Inflammatory macrophage treated with lipopolysaccharide for 4 hours (primary cell): ENCODE measurements at regions not wholly inside any gene's neighbourhood (a gene's known extent, or its start where the extent isn't known, plus 50 kb on each side); places are given as distances from the start of the nearest gene placed in this dataset.

ENCODE experiments used
- DNase-seq: peaks from one replicate; pipeline ENCODE4 v3.0.0-alpha.2; 2020

DNA sequence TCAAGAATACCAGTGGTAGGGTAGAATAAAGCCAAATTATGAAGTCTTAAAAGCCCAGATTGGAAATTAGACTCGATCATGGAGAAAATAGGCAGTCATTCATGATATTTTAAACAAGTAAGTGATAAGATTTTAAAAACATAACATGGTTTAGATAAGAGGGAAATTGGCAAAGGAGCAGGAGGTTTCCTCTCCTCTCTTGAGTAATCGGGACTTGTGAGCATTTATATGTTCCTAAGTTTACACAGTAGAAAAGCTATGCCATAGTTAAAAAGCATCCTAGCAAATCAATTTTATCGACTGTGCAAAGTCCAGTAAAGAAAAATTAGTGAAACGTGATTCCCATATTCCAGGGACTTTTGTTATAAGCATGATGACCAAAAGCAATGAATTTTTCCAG, 313.2 kb downstream of the AHR start:
- DNase-seq: no peak

DNA sequence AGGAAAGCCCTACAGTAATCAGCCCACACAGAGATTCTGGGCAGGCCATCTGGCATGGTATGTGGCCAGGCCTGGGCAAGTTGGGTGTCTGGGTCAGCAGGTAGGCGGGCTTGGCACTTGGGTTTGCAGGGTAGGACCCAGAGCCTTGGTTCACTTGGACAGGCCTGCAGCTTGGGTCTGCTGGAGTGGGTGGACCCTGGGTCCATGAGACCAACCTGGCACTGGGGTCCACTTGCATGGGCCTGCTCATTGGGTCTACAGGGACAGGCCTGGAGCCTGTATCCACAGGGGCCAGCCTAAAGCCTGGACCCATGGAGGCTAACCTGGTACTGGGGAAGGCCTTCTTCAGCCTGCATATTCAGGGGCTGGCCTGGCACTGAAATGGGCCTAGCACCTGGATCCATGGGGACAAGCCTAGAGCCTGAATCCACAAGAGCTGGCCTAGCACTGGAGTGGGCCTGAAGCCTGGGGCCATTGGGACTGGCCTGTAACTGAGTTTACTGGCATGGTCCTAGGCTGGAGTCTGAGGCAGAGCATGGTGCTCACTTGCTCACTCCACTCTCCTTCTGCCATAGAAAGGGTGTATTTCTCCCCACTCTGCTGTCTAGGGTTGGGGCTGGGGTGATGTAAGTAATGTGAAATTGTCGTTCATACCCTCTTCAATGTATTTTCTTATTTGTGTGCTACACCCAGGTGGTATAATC, 315.0 kb downstream of the AHR start:
- DNase-seq: no peak

DNA sequence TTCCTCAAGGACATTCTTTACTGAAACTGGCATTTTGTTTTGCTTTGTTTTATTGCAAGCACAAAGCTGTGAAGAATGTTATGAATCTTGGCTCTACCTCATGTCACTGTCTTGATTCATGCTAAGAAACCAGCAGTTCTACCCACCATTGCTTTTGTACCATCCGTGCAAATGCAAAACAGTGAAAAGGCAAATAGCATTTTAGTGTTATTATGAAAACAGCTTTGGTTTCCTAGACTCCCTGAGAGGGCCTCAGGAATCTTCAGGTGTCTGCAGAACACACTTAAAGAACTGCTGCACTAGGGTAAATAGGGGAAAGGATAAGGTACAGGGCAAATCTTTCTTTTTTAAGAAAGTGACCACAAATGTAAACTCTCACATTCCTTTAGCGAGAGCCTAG, 318.9 kb downstream of the AHR start:
- DNase-seq: no peak

DNA sequence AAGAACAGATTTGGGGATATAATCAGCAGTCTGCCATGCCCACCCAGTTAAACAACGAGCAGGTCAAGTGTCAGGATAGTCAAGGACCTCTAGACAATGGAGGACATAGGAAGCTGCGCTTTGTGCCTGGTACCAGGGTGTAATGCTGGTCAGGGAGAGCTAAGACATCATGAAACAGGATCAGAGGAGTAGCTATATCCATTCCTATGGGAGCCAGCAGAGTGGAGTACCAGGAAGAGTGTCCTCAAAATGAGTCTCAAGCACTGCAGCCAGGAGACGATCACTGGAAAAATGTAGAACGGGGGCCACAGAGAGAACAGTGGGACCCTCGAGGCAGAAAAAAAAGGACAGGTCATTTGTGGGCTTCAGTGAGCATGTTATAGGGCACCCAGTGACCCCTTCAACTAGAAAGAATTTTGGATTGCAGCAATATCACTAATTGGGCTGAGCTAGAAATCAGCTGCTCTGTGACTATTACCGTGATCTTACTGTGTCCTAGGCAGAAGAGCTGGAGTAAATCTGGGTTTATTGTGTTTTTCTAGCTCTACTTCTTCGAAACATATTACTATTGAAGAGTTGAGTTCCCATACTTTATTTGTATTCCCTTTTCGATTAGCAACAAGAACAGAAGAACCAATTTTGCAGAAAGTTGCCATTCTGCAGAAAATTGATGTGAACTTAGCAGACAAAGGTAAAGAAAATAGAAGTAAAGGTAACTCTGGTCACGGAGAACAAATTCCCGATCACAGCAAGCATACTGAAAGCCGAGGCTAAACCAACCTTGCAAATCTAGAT, 319.6 kb downstream of the AHR start:
- DNase-seq: no peak

DNA sequence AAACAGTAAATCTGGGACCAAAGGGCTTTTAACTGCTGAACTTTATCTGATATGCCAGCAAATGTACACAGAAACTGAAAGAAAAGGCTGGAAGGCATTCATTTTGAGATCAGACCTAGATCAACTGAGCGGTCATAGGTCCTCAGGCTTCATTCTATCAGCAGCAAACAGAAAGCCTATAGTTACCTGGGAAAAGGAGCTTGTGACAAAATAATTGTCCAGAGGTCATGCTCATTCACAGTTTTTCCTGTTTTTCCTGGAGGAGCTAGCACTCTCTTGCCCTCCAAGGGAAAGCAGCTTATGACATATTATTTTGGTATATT, 320.2 kb downstream of the AHR start:
- no peak for DNase-seq

DNA sequence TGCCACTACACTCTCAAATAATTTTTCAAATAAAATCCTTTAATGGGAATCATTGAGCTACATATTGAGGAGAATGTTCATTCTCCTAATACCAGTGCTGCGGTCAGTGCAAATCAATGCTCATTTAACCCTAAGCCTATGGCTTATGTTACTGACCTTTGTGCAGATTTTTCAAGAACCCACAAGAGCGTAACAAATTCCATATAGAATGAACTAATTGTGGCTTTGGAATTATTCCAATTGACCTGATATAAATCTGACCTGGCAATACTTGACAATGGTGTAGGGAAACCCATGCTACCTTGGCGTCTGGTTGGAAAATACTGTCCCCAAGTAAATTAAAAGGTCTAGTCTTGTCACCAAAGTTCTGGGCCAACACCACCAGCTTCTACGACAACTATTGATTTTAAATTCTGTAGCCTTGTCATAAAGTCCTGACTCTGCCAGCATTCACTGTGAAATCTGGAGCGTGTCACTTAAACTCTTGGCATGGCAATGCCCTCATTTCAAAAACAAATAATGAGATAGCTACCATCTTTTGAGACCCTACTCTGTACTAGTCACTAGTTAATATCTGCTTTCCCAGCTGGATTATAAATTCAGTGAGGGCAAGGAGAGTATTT, 320.9 kb downstream of the AHR start:
- no peak for DNase-seq

DNA sequence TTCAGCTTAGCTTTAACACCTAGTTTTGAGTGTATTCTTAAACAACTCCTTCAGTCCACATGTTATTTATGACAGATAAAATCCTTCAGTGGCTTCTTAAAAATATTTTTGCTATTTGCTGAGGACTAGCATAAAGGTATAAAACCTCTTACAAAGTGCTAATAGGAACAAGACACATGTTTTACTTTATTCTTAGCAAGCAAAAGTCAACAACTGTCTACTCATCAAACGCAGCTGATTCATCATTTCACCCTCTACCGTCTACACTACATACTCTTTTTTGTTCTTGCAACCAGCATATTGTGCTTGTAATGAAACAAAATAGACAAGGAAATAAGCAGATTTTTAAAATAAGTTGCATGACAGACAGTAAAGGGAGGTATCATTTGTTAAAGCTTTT, 319.7 kb downstream of the SNX13 start:
- DNase-seq: no peak

DNA sequence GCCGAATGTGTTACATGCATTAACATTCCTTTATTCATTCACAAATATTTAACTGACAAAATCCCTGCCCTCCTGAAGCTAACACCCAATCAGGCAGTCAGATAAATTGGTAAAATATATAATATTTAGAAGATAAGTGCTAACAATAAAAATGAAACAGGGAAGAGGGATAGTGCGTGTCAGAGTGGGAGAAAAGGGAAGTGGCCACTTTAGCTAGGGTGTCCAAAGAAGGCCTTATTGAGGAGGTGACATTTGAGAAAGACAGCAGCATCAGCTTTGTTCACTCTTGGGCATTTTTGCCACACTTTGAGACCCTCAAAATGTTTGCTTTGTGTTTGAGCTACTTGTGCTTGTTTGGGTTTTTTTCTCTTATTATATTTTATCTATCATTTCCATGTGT, 317.8 kb downstream of the SNX13 start:
- peak; percentile 51 for DNase-seq

DNA sequence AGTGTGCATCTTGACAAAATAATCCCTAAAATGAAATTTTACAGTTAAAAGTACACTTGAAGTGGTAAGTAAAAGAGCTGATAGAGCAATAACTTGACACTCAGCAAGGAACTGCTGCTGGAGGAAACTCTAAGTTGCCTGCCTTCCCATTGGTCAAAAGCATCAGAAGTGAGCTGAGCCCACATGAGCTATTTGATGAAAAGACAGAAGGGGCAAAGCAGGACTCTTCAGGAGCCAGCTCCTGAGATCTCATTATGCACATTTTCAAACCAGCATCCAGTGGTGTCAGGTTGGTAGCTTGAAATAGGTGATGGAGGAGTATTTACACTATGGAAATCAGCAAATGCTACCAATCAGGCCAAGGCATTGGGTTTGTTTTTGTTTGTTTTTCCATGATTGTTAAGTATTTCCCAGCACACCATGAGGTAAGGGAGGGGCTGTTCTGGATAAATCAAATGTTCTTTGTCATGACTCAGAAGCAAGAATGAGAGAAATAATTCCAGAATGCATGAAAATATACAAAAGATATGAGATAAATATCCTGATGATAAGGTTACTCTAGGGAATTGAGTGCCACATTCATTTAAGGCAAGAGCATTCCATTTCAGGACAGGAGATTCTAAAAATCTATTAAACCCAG, 316.6 kb downstream of the SNX13 start:
- DNase-seq: no peak

DNA sequence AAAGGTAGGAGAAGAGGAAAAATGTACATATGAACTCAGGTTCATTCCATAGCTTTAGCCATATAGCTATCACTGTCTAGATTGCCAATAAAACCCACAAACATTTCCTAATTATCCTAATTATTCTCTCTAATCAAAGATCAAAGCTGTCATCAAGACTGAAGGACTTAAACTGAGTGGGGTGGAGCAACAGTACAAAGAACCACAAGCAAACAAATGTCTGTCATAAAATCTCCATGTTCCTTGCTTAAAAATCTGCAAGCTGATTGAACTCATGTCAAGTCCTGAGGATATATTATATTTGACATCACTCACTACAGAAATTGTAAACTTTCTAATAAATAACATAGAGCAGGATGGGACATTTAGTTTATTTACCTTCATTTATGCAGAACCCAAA, 315.9 kb downstream of the SNX13 start:
- no peak for DNase-seq

DNA sequence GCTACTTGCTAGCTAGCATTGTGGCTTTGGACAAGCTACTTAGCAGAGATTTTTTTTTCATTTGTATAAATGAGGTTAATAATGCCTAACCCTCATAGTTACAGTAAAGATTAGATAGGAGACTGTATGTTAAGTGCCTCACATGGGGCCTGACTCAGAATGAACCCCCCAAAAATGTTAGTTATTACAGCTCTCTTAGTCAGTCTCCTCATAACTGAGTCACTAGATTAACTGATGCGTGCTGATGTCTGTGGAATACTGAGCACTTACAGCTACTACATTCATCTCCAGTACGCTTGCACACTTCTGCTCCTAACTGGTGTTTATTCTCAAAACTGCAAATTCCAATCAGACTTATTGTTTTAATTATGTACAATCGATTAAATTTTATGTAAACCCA, 315.3 kb downstream of the SNX13 start:
- DNase-seq: no peak

DNA sequence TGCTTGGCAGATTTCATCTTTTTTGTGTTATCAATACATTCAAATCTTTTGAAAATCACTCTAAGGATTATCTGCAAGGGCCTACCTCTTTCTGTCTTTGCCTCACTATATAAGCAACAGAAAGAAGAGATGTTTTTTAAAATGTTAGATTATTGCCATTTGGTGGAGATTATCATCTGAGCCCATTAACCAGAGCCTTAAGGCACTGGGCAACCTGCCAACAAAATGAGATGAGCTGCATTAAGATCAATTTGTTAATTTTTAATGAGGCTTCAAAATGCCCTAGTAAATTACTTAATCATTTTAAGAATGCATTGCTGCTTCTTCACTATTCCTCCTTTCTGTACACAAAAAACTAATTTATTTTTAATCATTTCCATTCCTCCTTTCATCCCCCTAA, 314.1 kb downstream of the SNX13 start:
- no peak for DNase-seq

DNA sequence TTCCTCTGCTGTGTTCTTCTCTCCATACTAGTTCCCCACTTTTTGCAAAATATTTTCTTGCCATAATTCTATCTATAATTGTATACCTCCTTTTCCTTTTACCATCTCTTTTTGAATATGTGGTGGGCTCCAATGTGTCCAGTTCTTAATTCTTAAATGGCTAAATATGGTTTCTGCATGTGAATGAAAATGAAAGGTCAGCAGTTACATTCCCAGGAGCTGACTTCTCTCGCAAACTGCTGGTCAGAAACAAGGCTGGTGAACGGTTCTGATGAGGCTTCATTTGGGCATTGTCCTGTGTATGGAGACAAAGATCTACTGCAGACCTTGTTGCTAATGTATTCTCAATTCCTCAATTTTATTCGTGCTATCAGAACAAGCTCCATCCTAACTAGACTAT, 309.2 kb downstream of the SNX13 start:
- no peak for DNase-seq

DNA sequence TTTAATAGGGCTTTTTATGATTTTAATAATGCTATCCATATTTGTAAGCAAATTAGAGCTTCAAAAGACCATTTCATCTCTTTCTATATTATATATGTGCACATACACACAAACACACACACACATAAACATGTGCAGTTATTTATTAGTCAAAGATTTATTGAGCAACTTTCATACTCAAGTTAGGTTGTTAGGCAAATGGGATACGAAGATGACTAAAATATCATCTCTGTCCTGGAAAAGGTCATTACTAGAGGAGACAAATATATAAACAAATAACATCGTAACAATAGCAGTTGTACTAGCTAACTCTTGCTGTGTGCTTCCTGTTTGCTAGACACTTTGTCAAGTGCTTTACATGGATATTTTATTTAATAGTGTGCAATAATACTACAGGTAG, 307.9 kb downstream of the SNX13 start:
- DNase-seq: peak; percentile 22

DNA sequence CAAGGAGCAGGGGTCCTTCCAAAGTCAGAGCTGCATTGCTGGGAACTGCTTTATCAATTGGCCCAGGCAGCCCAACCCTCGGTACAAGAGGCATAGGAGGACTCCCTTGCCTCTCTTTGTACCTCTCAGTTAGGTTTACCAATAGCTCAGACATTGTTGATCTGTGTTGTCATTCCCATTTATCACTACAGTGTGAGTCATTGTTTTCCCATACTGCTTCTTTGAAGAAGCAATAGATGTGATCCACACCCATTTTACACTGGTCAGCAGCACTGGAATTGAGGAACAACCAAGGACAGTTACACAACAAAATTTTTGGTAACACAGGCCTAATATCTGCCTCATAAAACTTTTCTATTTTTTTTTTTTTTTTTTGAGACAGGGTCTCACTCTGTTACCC, 307.2 kb downstream of the SNX13 start:
- peak; percentile 91 for DNase-seq

DNA sequence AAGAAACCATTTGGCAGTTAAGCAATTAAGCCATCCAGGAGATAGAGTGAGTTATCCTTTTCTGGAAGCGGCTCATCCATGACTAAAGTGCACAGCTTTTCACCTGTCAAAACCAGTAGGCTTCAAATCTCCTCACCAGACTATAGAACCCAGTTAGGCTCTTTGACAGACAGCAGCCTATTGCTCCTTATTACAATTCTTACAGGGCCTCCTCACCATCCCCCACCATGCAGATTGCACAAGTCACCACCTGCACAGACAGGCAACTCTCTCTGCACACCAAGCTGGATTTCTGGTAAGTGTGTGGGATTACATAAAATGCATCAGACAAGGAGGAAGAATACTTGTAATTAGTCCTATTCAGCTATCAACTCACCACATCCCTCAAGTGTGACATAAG, 301.6 kb downstream of the SNX13 start:
- no peak for DNase-seq

DNA sequence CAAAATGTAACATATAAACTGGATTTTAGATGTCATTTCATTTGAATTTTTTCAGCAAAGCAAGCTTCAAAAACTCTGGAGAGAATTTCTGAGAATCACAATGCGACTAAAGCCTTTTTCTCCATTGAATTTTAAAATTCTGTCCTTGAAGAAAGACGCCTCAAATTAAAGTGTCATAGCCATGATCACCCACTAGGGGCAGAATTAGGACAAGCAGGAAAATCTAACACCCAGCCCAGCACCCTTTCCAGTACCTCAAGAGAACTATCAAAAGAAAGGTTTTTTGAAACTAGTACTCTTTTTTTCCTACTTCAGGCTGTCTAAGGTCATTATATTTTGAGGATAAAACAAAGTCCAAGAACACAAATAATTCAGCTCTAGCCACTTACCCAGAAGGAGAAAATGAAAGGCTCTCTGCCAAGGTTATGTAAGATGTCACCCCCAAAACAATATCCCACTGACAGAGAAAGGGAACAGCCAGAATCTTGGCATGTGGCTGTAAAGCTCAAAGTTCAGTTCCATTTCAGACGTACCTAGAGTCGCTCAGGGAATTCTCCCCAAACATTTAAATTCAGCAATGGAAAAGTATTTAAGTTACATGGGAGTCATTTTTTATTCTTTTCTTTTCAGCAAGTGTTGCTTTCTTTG, 299.4 kb downstream of the SNX13 start:
- peak; percentile 49 for DNase-seq

DNA sequence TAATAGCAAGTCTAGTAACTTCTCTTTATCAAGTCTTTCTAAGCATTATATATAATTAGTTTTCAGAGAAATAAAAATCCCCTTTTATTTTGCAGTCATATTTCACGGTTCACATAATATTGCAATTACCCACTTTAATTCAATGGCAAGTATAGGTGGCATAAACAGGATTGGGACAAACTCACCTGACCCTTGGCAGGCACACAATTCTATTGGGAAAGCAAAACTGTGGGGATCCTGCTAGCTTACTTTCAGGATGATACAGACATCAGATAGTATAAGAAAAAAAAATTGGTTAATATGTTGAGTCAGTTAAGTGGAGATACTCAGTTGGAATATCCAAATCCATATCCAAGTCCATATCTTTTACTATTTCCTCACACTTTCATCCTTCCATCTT, 294.8 kb downstream of the SNX13 start:
- no peak for DNase-seq

DNA sequence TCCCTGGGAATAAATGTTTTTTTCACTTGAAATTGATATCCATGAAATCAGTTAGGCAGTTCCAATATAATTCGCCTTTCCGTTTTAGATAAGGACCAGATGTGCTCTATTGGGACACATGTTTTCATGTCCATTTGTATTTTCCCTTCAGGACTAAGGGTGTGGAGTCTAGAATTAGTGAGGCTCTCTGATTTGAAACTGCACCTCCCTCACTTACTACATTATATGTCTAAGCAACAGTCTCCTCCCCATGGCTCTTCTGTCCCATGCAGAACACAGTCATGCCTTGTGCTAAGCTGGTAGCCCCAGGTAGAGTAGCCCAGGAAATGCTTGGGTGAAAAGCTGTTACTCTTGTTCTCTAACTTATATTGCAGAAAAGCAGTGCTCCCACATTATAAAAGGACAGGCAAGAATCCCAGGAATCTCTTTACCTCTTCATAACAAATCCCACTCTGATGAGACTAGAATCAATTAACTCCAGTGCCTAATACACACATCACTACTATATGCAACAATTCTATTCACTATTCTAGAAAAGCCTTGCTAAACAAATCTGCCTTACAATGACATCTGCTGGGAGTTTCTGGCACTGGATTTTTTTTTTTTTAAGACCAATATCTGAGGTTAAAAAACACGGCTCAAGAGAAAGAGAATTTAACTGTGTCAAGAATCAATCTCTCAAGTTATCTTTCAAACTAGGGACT, 293.9 kb downstream of the SNX13 start:
- peak; percentile 17 for DNase-seq

DNA sequence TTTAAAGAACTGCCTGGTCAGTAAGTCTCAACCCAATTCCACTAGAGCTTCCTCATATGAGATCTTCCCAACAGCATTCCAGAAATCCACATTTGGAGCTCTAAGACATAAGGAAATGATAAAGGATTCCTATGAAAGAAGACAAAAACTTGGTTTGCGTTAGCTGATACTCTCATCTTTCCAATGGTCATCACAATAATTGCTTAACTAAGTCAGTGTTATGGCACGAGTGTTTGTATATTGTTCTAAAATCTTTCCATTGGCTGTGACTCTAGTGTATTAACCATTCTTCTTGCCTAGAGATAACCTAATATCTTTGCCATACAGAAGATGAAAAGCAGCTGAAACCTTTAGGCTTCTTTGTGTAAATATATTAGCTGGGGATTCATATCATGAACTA, 289.0 kb downstream of the SNX13 start:
- no peak for DNase-seq

DNA sequence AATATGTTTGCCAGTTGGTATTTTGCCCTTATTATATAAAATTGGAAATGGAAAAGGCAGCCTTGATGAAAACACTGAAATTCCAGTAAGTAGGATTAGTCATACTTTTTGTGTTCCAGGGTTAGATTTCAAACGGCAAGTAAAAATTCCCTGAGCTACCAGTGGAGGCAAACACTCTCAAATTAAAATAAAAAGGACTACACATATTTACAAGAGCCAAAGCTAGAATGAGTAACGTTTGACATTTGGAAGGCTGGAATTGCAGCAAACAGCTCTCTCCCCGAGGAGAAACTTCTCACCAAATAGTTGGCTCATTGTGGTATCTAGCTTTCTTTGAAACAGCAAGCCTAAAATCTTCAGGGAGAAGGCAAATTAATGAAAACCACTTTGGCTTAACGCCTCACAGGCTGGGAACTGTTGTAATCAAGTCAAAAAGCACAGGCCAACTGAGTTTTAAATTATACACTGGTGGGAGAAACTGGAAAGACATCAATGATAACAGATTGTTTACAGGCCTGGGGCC, 288.4 kb downstream of the SNX13 start:
- DNase-seq: no peak

DNA sequence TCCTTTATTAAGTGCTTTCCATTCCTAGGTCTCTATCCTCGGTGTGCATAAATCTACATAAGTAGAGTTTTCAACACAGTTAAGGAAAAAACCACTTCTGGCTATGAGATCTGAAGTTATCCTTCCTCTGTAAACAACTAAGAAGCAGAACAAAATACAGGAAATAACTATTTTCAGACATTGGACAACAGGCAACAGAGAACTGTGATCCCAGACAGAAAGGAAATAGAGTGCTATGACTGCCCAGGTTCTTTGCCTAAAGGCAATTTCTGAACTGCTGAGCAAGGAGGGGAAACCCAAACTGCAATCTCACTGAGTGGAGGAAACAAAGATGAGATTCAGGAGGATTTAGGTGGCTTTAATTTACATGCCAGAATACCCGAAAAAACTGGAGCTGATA, 285.4 kb downstream of the SNX13 start:
- peak; percentile 58 for DNase-seq

DNA sequence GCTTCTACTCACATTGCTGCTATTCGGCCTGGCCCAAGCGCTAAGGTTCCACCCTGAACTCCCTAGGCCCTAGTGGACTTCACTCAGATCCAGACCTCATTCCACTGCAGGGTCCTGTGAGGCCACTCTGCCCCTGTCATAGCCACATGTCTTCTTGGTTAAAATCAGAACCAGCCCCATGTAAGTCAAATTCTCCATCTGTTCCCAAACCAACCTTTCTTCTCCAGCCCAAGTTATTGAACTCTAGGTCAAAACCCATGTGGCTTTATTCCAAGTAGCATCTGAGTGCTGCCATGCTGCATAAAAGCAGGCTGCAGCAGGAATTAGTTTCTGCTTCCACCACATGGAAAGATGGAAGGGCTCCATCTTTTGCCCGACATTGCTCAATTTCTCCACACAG, 281.2 kb downstream of the SNX13 start:
- DNase-seq: no peak
